Stimulated activated CD4-positive, alpha-beta T cell treated with anti-CD3 and anti-CD28 coated beads, TNF-alpha, amount 100 ng/mL, for 4 hours (primary cell): ENCODE measurements at regions not wholly inside any gene's neighbourhood (a gene's known extent, or its start where the extent isn't known, plus 50 kb on each side); places are given as distances from the start of the nearest gene placed in this dataset.

ENCODE experiments used
- DNase-seq, 3 experiments: peaks; one replicate each; pipeline ENCODE4 v3.0.0-alpha.2; 2020; ENCODE audit warnings: low read depth in 3 of 3

- DNase-seq: no peak
These were observed 1088.9 kb upstream of the TENM4 start for GRCh38 chr11:80529726-80530125.

GRCh38 chr11:80525663-80526405, 1085.0 kb upstream of the TENM4 start:
- DNase-seq: no peak

- DNase-seq: no peak
These were observed 1083.5 kb upstream of the TENM4 start for GRCh38 chr11:80524349-80524748.

GRCh38 chr11:80523057-80523456, 1082.2 kb upstream of the TENM4 start:
- DNase-seq: no peak

GRCh38 chr11:80521592-80521991, 1080.8 kb upstream of the TENM4 start:
- no peak for DNase-seq

- no peak for DNase-seq
These were observed 1079.7 kb upstream of the TENM4 start for GRCh38 chr11:80520507-80520887.

GRCh38 chr11:80519596-80520506, 1079.0 kb upstream of the TENM4 start:
- DNase-seq: no peak

GRCh38 chr11:80517701-80518100, 1076.9 kb upstream of the TENM4 start:
- DNase-seq: no peak

GRCh38 chr11:80515097-80515496, 1074.3 kb upstream of the TENM4 start:
- no peak for DNase-seq

GRCh38 chr11:80512491-80512890, 1071.7 kb upstream of the TENM4 start:
- no peak for DNase-seq

GRCh38 chr11:80505771-80506170, 1064.9 kb upstream of the TENM4 start:
- DNase-seq: no peak

- DNase-seq: no peak
These were observed 1063.2 kb upstream of the TENM4 start for GRCh38 chr11:80503990-80504389.

- no peak for DNase-seq
These were observed 1061.7 kb upstream of the TENM4 start for GRCh38 chr11:80502511-80502910.

- DNase-seq: no peak
These were observed 1054.3 kb upstream of the TENM4 start for GRCh38 chr11:80495116-80495515.

- DNase-seq: no peak
These were observed 1047.1 kb upstream of the TENM4 start for GRCh38 chr11:80487952-80488351.

- DNase-seq: no peak
These were observed 1045.8 kb upstream of the TENM4 start for GRCh38 chr11:80486678-80487077.

GRCh38 chr11:80477178-80477577, 1036.3 kb upstream of the TENM4 start:
- no peak for DNase-seq

- no peak for DNase-seq
These were observed 1032.7 kb upstream of the TENM4 start for GRCh38 chr11:80473562-80473961.

GRCh38 chr11:80469871-80470270, 1029.0 kb upstream of the TENM4 start:
- no peak for DNase-seq

- DNase-seq: no peak
These were observed 1025.7 kb upstream of the TENM4 start for GRCh38 chr11:80466570-80466969.

- no peak for DNase-seq
These were observed 1021.4 kb upstream of the TENM4 start for GRCh38 chr11:80462211-80462610.

GRCh38 chr11:80458376-80458775, 1017.5 kb upstream of the TENM4 start:
- DNase-seq: no peak

GRCh38 chr11:80457823-80458222, 1017.0 kb upstream of the TENM4 start:
- DNase-seq: no peak
